ENCODE measurements at regions not wholly inside any gene's neighbourhood (a gene's known extent, or its start where the extent isn't known, plus 50 kb on each side); places are given as distances from the start of the nearest gene placed in this dataset.

GRCh38 chr5:120017513-120017912 is 388.2 kb downstream of the FAM170A start:
- no peak for TF ChIP-seq CTCF (IDR thresholded peaks at IDR 0.05)
- no peaks in the 10 kb centered on the region for H3K27me3 ChIP-seq
- DNase-seq (ENCODE audit: low spot score) = no peak
- no peaks in the 10 kb centered on the region for H3K9me3 ChIP-seq
- no peaks in the 10 kb centered on the region for H3K36me3 ChIP-seq
- no peaks in the 10 kb centered on the region for H3K4me1 ChIP-seq
- no peak overlapping the region for H3K4me3 ChIP-seq
- no peak overlapping the region for H3K27ac ChIP-seq

- no peaks in the 10 kb centered on the region for H3K4me1 ChIP-seq
- no peaks in the 10 kb centered on the region for H3K9me3 ChIP-seq
- H3K27ac ChIP-seq = no peak overlapping the region
- DNase-seq (ENCODE audit: low spot score) = no peak
- no peak overlapping the region for H3K4me3 ChIP-seq
- H3K27me3 ChIP-seq = no peaks in the 10 kb centered on the region
- TF ChIP-seq CTCF (IDR thresholded peaks at IDR 0.05) = no peak
- no peaks in the 10 kb centered on the region for H3K36me3 ChIP-seq
These were observed 405.8 kb downstream of the FAM170A start for GRCh38 chr5:120035181-120035580.

GRCh38 chr5:120035815-120036577 is 406.6 kb downstream of the FAM170A start:
- no peak for DNase-seq (ENCODE audit: low spot score)
- Histone ChIP-seq H3K27ac (no peak overlapping the region), H3K27me3 (no peaks in the 10 kb centered on the region), H3K36me3 (no peaks in the 10 kb centered on the region), H3K4me1 (no peaks in the 10 kb centered on the region), H3K9me3 (no peaks in the 10 kb centered on the region), H3K4me3 (no peak overlapping the region)
- TF ChIP-seq CTCF (IDR thresholded peaks at IDR 0.05) = no peak

GRCh38 chr5:120037451-120037850 is 408.1 kb downstream of the FAM170A start:
- Histone ChIP-seq H3K27me3 (no peaks in the 10 kb centered on the region), H3K27ac (no peak overlapping the region), H3K9me3 (no peaks in the 10 kb centered on the region), H3K36me3 (no peaks in the 10 kb centered on the region), H3K4me3 (no peak overlapping the region), H3K4me1 (no peaks in the 10 kb centered on the region)
- no peak for TF ChIP-seq CTCF (IDR thresholded peaks at IDR 0.05)
- DNase-seq (ENCODE audit: low spot score) = no peak

- Histone ChIP-seq H3K9me3 (no peaks in the 10 kb centered on the region), H3K27me3 (no peaks in the 10 kb centered on the region), H3K4me3 (no peak overlapping the region), H3K4me1 (no peaks in the 10 kb centered on the region), H3K27ac (no peak overlapping the region), H3K36me3 (no peaks in the 10 kb centered on the region)
- DNase-seq (ENCODE audit: low spot score) = no peak
- TF ChIP-seq CTCF (IDR thresholded peaks at IDR 0.05) = no peak
These were observed 409.8 kb downstream of the FAM170A start for GRCh38 chr5:120039111-120039510.

GRCh38 chr5:120043431-120043830 is 414.1 kb downstream of the FAM170A start:
- Histone ChIP-seq H3K9me3 (no peaks in the 10 kb centered on the region), H3K4me3 (no peak overlapping the region), H3K27ac (no peak overlapping the region), H3K4me1 (no peaks in the 10 kb centered on the region), H3K27me3 (no peaks in the 10 kb centered on the region), H3K36me3 (no peaks in the 10 kb centered on the region)
- no peak for TF ChIP-seq CTCF (IDR thresholded peaks at IDR 0.05)
- DNase-seq (ENCODE audit: low spot score) = no peak

Measured in right atrium auricular region (tissue), 2 donors.